HFF-Myc (cell line): ENCODE measurements at regions not wholly inside any gene's neighbourhood (a gene's known extent, or its start where the extent isn't known, plus 50 kb on each side); places are given as distances from the start of the nearest gene placed in this dataset.
"Not testable (repeated sequence)": the region's sequence is repeated elsewhere in the genome, so short reads cannot be mapped to it uniquely, and the experiment has no call there.

Experiments used
- DNase-seq: peaks from one replicate; pipeline ENCODE4 v3.0.0-alpha.2; 2011; ENCODE audit warnings: low read depth; ENCODE audit errors: extremely low read depth
- H3K4me3 ChIP-seq: replicated peaks from 2 replicates; pipeline ENCODE4 v1.5.1; 2011; ENCODE audit warnings: low read depth, mild to moderate bottlenecking, control low read depth, low read length
- TF ChIP-seq, protein P1 (sequence below): IDR thresholded peaks from 2 replicates; pipeline ENCODE4 v1.5.1; 2012; ENCODE audit warnings: mild to moderate bottlenecking, low read depth, low read length, control low read depth; ENCODE audit errors: missing control alignments

DNA sequence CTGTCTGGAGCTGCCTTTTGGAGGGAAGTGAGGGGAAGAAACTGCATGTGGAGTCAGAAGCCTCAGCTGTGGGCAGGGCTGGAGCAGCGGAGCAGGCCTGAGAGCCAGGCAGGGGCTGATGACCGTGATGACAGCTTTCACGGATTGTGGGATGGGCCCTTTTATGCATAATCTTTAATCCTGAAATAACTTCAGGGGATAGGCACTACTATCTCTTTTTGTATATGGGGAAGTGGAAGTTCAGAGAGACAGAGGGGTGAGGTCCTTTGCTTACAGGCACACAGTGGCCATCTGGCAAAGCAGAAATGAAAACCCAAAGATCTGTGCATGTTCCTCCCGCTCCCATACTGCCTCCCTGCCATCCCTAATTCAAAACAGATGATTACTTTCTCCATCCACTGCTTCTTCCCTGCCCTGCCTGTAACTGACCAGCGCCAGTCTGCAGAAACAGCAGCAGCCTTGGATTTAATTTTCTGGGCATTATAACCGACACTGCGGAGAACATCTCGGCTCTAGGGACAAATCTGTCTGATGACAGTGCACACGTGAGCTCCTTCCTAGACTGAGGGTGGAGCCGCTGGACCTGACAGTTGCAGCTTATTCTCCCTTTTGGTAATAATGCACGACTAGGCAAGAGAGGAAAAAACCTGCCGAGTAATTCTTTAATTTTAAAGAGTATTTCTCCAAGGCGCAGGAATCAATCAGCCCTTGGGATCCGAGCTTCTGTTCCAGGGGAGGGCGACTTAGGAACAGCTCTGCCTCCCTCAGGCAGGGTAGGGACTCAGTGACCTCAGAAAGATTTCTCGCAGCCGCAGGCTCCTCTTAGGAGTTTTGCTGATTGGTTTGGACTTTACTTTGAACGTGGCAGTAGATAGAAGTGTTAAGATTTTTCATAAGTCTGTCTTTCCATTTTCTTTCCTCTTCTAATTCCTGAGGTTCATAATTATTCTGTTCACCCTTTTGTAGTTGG is 95.4 kb downstream of the UTP18 start:
- TF ChIP-seq, protein P1, sequence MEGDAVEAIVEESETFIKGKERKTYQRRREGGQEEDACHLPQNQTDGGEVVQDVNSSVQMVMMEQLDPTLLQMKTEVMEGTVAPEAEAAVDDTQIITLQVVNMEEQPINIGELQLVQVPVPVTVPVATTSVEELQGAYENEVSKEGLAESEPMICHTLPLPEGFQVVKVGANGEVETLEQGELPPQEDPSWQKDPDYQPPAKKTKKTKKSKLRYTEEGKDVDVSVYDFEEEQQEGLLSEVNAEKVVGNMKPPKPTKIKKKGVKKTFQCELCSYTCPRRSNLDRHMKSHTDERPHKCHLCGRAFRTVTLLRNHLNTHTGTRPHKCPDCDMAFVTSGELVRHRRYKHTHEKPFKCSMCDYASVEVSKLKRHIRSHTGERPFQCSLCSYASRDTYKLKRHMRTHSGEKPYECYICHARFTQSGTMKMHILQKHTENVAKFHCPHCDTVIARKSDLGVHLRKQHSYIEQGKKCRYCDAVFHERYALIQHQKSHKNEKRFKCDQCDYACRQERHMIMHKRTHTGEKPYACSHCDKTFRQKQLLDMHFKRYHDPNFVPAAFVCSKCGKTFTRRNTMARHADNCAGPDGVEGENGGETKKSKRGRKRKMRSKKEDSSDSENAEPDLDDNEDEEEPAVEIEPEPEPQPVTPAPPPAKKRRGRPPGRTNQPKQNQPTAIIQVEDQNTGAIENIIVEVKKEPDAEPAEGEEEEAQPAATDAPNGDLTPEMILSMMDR, result no peak

DNA sequence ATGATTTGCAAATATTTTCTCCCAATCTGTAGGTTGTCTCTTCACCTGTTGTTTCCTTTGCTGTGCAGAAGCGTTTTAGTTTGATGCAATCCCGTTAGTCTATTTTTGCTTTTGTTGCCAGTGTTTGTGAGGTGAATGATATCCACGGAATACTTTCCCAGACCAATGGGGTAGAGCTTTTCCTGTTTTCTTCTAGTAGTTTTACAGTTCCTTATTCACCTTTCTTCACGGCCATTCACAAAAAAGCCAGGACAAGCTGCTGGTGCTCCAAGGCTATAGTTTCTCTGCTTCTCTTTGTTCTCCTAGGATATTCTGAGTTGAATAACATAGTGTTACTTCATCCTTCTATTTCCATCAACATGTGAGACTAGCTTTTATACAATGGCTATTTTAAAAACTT is 98.7 kb downstream of the UTP18 start:
- H3K4me3 ChIP-seq, result no peak overlapping the region
- TF ChIP-seq, protein P1, result no peak
- DNase-seq, result no peak

More for the DNA sequence above, 95.4 kb downstream of the UTP18 start:
- H3K4me3 ChIP-seq, result no peak overlapping the region
- DNase-seq, result no peak

DNA sequence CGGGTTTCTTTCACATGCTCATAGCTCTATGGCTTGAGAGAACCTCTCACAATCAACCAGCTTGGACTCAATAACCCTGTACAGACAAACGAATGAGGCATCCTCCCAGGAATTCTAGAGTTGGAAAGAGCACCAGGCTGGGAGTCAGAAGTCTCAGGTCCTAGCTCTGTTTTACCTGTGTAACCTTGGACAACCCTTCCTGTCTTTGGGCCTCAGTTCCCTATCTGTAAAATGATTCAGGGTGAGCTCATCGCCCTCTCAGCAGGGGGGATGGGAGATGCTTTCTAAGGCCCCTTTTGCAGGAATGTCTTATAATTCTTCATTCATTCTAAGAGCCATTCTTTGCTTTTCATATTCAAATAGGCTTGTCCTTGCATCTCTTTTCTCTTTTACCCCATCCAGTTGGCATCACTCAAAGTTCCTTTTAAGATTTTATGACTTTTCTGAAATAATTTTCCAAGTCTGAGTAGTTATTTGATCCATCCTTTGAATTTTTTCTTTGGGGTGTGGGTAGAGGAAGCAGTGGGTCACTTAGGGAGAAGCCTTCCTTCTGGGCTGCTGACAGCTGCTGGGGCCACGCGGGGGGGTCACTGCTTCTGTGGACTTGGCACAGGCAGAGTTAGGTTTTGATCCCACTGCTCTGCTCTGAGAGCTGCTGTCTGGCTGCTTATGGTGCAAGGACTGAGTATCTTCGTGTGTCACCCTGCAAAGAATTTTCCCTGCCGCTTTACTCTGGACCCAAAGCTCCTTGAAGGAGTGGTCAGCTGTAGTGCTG is 102.7 kb downstream of the UTP18 start:
- TF ChIP-seq, protein P1, result no peak
- H3K4me3 ChIP-seq, result no peak overlapping the region
- DNase-seq, result no peak

DNA sequence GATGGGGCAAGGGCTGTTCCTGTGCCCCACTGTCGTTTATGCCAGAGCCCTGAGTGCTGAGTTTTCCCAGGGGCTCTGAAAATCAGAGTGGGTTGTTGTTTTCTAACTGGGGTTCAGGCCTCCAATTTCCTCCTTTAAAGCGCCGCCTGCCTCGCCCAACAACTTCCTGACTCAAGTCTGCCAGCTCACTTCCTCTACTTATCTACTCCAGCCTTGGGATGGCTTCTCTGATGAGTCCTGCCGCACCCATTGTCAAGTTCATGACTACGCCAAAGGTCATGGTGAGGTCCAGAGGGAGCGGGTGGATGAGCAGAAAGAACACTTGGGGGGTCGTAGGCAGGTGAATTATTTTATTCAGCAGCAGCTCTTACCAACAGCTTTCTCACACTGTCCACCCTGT is 104.7 kb downstream of the UTP18 start:
- DNase-seq, result no peak
- TF ChIP-seq, protein P1, result no peak
- H3K4me3 ChIP-seq, result no peak overlapping the region

DNA sequence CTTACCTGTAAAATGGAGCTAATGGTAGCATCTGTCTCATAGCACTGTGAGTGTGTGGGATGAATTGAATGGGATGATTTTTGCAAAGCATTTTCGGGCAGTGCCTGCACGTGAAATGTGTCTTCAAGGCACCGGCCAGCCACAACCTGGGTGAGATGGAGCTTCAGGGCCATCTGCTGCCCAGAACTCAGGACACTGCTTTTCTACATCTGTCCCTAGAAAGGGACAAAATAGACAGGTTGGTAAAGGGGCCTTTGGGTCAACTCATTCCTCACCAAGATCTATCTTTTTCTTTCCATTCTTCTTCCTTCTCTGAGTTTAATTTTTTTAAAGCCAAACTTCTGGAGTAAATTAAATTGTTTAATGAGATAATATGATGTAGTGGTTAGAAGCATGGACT is 106.5 kb downstream of the UTP18 start:
- H3K4me3 ChIP-seq, result no peak overlapping the region
- no peak for DNase-seq
- TF ChIP-seq, protein P1, result no peak

DNA sequence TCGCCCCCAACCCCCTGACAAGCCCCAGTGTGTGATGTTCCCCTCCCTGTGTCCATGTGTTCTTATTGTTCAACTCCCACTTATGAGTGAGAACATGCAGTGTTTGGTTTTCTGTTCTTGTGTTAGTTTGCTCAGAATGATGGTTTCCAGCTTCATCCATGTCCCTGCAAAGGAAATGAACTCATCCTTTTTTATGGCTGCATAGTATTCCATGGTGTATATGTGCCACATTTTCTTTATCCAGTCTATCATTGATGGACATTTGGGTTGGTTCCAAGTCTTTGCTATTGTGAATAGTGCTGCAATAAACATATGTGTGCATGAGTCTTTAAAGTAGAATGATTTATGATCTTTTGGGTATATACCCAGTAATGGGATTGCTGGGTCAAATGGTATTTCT is 107.5 kb downstream of the UTP18 start:
- H3K4me3 ChIP-seq, DNase-seq: not testable (repeated sequence)

DNA sequence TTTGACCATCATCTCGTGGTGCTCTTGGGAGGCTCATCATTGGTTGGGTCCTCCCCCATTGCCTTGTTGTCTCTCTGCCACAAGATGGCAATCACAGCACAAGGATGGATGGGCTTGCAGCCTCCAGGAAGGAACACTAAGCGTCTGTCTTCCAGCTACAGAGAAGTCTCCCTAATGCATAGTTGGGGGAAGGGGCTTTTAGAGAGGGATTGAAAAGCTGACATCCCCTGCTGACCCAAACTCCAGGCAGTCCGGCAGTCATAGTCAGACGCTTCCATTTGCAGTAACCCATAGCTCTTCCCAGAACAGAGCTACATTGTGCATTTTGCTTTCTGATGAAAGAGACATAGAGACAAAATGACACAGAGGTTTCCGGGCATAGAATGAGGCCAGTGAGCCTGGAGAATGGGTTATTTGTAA is 111.4 kb downstream of the UTP18 start:
- TF ChIP-seq, protein P1, result peak; percentile 57
- H3K4me3 ChIP-seq, result no peak overlapping the region
- DNase-seq, result no peak
